Sigmoid colon (tissue), 6 donors: ENCODE measurements at regions not wholly inside any gene's neighbourhood (a gene's known extent, or its start where the extent isn't known, plus 50 kb on each side); places are given as distances from the start of the nearest gene placed in this dataset.
"Not testable (repeated sequence)": the region's sequence is repeated elsewhere in the genome, so short reads cannot be mapped to it uniquely, and the experiment has no call there.

Source experiments
- DNase-seq: peaks from one replicate; pipeline ENCODE4 v3.0.0-alpha.2; 2019
- H3K27ac ChIP-seq, 4 donors: fragments of 200-600 bp; sonication (generic); one replicate each; pipeline ENCODE4 v1.5.1; 2016 to 2019; ENCODE audit warnings: mild to moderate bottlenecking in 1 of 4
- H3K27me3 ChIP-seq, 3 donors: fragments of 200-600 bp; sonication (generic); one replicate each; pipeline ENCODE4 v1.5.1; 2019; ENCODE audit warnings: mild to moderate bottlenecking in 1 of 3
- H3K36me3 ChIP-seq, 4 donors: fragments of 200-600 bp; sonication (generic); one replicate each; pipeline ENCODE4 v1.5.1; 2016 to 2019
- H3K4me1 ChIP-seq, 4 donors: fragments of 200-600 bp; sonication (generic); one replicate each; pipeline ENCODE4 v1.5.1; 2017 to 2019
- H3K4me3 ChIP-seq, 4 donors: fragments of 200-600 bp; sonication (generic); one replicate each; pipeline ENCODE4 v1.5.1; 2017 to 2019; ENCODE audit warnings: mild to moderate bottlenecking in 2 of 4, moderate library complexity in 1 of 4
- H3K9me3 ChIP-seq, 4 donors: fragments of 200-600 bp in 3 of 4; sonication (generic) in 3 of 4; one replicate each; pipeline versions ENCODE4 v1.5.1 to v1.6.1; 2013 to 2019
- CTCF ChIP-seq, 4 experiments: fragments of 450-650 bp in 3 of 4; fragments of 200-600 bp in 1 of 4; IDR thresholded peaks; one replicate each; pipeline ENCODE4 v1.5.1; 2016 to 2019; ENCODE audit warnings: antibody characterized with exemption in 4 of 4, mild to moderate bottlenecking in 3 of 4, moderate library complexity in 2 of 4
- EP300 ChIP-seq, 4 donors: sonication (generic); formaldehyde crosslinking; IDR thresholded peaks; one replicate each; pipeline ENCODE4 v1.6.1; 2017; ENCODE audit warnings: antibody characterized with exemption in 4 of 4
- POLR2A ChIP-seq, 2 donors: fragments of 450-650 bp; IDR thresholded peaks; one replicate each; pipeline ENCODE4 v1.6.1; 2016; ENCODE audit warnings: antibody characterized with exemption in 2 of 2, mild to moderate bottlenecking in 2 of 2, moderate library complexity in 2 of 2
- POLR2AphosphoS5 ChIP-seq, 4 donors: sonication (generic); formaldehyde crosslinking; IDR thresholded peaks; one replicate each; pipeline ENCODE4 v1.6.1; 2017; ENCODE audit warnings: antibody characterized with exemption in 4 of 4
- WGBS, 2 donors: extraction: QIAGEN DNeasy Blood & Tissue Kit; methylation state at CpG; one replicate each; pipeline ENCODE4 v1.1.7; 2013; 5-methylcytosine and 5-hydroxymethylcytosine counted together
- intact Hi-C: fragments of 100-400 bp; cut with DNase I; formaldehyde crosslinking; loops from one replicate; pipeline ENCODE4 v1.15.1; 2023
- donor health status: healthy with polysubstance abuse.
- donor health status: healthy.

- no peaks in the 10 kb centered on the region for H3K9me3 ChIP-seq
- 76 to 81% methylated on average over 1 of the region's 1 CpG for WGBS, 2 donors
Observed at GRCh38 chr5:116959843-116960242, 385.2 kb upstream of the SEMA6A start.

GRCh38 chr5:116953251-116953930 lies 378.8 kb upstream of the SEMA6A start:
- 50 to 68% methylated on average over 3 of the region's 3 CpGs for WGBS, 2 donors
- TF ChIP-seq CTCF (IDR thresholded peaks at IDR 0.05), result no peak
- no peak for TF ChIP-seq EP300 (IDR thresholded peaks at IDR 0.05)
- TF ChIP-seq POLR2AphosphoS5 (IDR thresholded peaks at IDR 0.05), result no peak
- TF ChIP-seq POLR2A (IDR thresholded peaks at IDR 0.05), result no peak
- Histone ChIP-seq H3K4me3 (no peak overlapping the region), H3K27me3 (no peaks in the 10 kb centered on the region), H3K27ac (no peak overlapping the region), H3K4me1 (no peaks in the 10 kb centered on the region), H3K36me3 (no peaks in the 10 kb centered on the region), H3K9me3 (no peaks in the 10 kb centered on the region)
- intact Hi-C loops, result no loop called here
- no peak for DNase-seq

More at GRCh38 chr5:116959843-116960242, 385.2 kb upstream of the SEMA6A start:
- no peaks in the 10 kb centered on the region for H3K4me1 ChIP-seq
- TF ChIP-seq CTCF (IDR thresholded peaks at IDR 0.05), result no peak
- no peak for TF ChIP-seq EP300 (IDR thresholded peaks at IDR 0.05)
- no peak for TF ChIP-seq POLR2AphosphoS5 (IDR thresholded peaks at IDR 0.05)
- TF ChIP-seq POLR2A (IDR thresholded peaks at IDR 0.05), result no peak
- intact Hi-C loops, result no loop called here
- no peak for DNase-seq
- H3K36me3 ChIP-seq, result no peaks in the 10 kb centered on the region
- no peaks in the 10 kb centered on the region for H3K27me3 ChIP-seq
- H3K27ac ChIP-seq, result no peak overlapping the region
- H3K4me3 ChIP-seq, result no peak overlapping the region

- 97 to 98% methylated on average over 1 of the region's 1 CpG for WGBS, 2 donors
- TF ChIP-seq EP300 (IDR thresholded peaks at IDR 0.05) (no peak), POLR2AphosphoS5 (IDR thresholded peaks at IDR 0.05) (no peak), CTCF (IDR thresholded peaks at IDR 0.05) (no peak), POLR2A (IDR thresholded peaks at IDR 0.05) (no peak)
- H3K36me3 ChIP-seq, result no peaks in the 10 kb centered on the region
- no peak for DNase-seq
- H3K27me3 ChIP-seq, result no peaks in the 10 kb centered on the region
- intact Hi-C loops, result no loop called here
- peaks cover 0 to 3% (median 0%) of the 10 kb centered on the region in 4 donors for H3K9me3 ChIP-seq
- no peak overlapping the region for H3K27ac ChIP-seq
- no peak overlapping the region for H3K4me3 ChIP-seq
- no peaks in the 10 kb centered on the region for H3K4me1 ChIP-seq
Observed at GRCh38 chr5:116951219-116951618, 376.6 kb upstream of the SEMA6A start.

GRCh38 chr5:116947691-116948528 lies 373.3 kb upstream of the SEMA6A start:
- no peak for DNase-seq
- TF ChIP-seq CTCF (IDR thresholded peaks at IDR 0.05) (peak in 3 of 4 experiments; percentile 40 to 49 (median 49)), POLR2A (IDR thresholded peaks at IDR 0.05) (no peak), EP300 (IDR thresholded peaks at IDR 0.05) (no peak), POLR2AphosphoS5 (IDR thresholded peaks at IDR 0.05) (no peak)
- Histone ChIP-seq H3K4me1 (no peaks in the 10 kb centered on the region), H3K9me3 (peaks cover 0 to 3% (median 0%) of the 10 kb centered on the region in 4 donors), H3K27me3 (no peaks in the 10 kb centered on the region), H3K27ac (no peak overlapping the region), H3K36me3 (no peaks in the 10 kb centered on the region), H3K4me3 (no peak overlapping the region)
- 57 to 67% methylated on average over 15 of the region's 15 CpGs for WGBS, 2 donors
- intact Hi-C loops, result loop anchor here (10.0 kb wide), 1 partner anchor 373 kb away; the partner anchor contains the start of gene SEMA6A

GRCh38 chr5:116945613-116946382 lies 371.2 kb upstream of the SEMA6A start:
- not testable (repeated sequence) for H3K4me3 ChIP-seq, DNase-seq, H3K27ac ChIP-seq, H3K36me3 ChIP-seq, H3K4me1 ChIP-seq, H3K27me3 ChIP-seq, H3K9me3 ChIP-seq
- intact Hi-C loops, result loop anchor here (10.0 kb wide), 1 partner anchor 371 kb away; the partner anchor contains the start of gene SEMA6A
- WGBS, 2 donors, result 87 to 90% methylated on average over 17 of the region's 17 CpGs
